ENCODE measurements at regions not wholly inside any gene's neighbourhood (a gene's known extent, or its start where the extent isn't known, plus 50 kb on each side); places are given as distances from the start of the nearest gene placed in this dataset.

GRCh38 chr5:155200608-155201007, 187.1 kb downstream of the KIF4B start:
- no peak for DNase-seq (ENCODE audit: low spot score)

GRCh38 chr5:155211764-155212163, 198.2 kb downstream of the KIF4B start:
- DNase-seq (ENCODE audit: low spot score) = no peak

GRCh38 chr5:155222393-155222792, 208.8 kb downstream of the KIF4B start:
- no peak for DNase-seq (ENCODE audit: low spot score)

DNA sequence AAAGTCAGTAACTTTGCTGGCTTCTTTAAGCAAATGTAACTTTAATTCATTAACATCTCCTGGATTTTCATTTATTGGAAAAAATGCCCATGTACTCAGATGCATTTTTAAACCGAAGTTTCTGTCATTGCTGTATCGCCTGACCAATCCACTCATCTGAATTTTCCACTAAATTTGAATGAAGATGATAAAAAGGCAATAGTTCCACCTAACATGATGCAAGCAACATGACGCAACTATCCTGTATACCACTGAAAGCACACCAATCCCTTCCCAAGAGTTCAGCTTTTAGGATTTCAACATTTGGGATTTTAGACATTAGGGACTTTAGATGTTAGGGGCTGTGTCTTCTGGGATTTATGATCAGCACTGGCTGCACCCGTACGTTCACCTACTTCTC, 215.6 kb downstream of the KIF4B start:
- DNase-seq (ENCODE audit: low spot score) = no peak

GRCh38 chr5:155239803-155240202, 226.2 kb downstream of the KIF4B start:
- DNase-seq (ENCODE audit: low spot score) = no peak

GRCh38 chr5:155250596-155250995, 237.0 kb downstream of the KIF4B start:
- DNase-seq (ENCODE audit: low spot score) = no peak

- no peak for DNase-seq (ENCODE audit: low spot score)
Measured at GRCh38 chr5:155252025-155252424, 238.5 kb downstream of the KIF4B start.

GRCh38 chr5:155252717-155253116, 239.2 kb downstream of the KIF4B start:
- DNase-seq (ENCODE audit: low spot score) = no peak

GRCh38 chr5:155254399-155254798, 240.8 kb downstream of the KIF4B start:
- DNase-seq (ENCODE audit: low spot score) = no peak

GRCh38 chr5:155258161-155258560, 244.6 kb downstream of the KIF4B start:
- no peak for DNase-seq (ENCODE audit: low spot score)

DNA sequence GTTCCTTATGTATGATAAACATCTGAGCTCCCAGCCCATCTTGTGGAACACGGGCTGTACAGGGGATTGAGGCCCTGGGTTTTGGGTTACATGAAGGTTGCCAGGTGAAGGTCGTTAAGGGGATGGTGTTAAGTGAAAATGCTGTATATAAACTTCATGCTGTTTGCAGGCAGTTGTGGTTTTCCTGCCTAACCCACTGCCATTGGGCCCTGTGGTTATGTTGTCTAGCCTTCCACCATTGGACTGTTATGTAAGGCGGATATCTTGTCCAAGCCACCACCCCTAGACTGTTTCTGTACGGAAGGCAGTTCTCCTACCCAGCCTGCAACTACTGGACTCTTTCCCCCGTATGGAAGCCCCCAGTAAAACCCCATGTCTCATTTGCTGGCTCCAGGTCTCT, 246.1 kb downstream of the KIF4B start:
- no peak for DNase-seq (ENCODE audit: low spot score)

DNA sequence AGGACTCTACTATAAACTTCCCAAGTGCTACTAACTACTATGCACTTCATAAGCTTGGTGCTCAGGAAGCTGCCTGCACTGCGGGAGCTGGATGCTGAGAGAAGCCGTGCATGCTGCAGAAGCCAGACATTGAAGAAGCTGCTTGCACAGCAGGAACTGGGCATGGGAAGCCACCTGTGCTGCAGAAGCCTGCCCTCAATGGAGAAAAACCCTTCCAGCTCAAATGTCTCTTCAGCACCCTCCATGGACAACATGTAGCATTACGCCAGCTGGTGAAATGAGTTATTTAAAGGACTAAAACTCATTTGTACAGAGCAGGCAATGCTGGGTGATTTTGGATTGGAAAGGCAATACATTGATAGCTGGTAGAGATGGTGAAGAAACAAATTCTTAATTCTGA, 247.2 kb downstream of the KIF4B start:
- no peak for DNase-seq (ENCODE audit: low spot score)

DNA sequence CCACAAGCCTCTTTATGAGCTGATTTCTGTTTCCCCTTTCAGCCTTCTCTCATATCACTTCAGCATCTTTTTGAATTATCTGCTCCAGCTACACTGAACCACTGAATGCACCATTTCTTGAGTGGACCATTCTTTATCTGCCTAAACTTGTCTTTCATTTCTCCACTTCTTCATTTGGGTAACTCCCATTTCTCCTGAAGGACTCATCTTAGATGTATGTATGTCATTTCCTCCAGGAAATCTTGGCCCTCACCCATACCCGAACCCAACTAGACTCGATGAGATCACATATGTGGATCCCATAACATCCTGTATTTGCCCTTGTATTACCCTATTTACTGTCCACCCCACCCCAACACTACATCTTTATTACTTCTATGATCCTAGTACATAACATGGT, 249.8 kb downstream of the KIF4B start:
- no peak for DNase-seq (ENCODE audit: low spot score)

DNA sequence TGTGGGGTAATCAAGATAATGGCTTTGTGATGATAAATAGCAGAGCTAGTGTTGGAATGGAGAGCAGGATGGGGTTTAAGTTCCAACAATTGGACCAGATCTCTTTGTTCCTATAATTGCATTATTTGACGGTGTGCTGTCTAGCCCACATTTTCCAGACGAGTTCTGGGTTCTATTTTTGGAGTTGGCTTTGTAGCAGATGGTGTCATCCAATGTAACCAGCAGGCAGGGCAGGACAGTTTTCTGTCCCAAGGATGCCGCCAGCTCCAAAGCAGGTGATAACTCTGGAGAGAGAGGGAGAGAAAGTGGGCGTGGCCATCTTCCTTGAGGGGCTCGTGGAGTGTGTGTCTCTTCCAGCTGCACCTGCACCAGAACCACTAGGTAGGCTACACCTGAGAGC, 251.3 kb downstream of the KIF4B start:
- no peak for DNase-seq (ENCODE audit: low spot score)

GRCh38 chr5:155268770-155269425, 255.3 kb downstream of the KIF4B start:
- no peak for DNase-seq (ENCODE audit: low spot score)

DNA sequence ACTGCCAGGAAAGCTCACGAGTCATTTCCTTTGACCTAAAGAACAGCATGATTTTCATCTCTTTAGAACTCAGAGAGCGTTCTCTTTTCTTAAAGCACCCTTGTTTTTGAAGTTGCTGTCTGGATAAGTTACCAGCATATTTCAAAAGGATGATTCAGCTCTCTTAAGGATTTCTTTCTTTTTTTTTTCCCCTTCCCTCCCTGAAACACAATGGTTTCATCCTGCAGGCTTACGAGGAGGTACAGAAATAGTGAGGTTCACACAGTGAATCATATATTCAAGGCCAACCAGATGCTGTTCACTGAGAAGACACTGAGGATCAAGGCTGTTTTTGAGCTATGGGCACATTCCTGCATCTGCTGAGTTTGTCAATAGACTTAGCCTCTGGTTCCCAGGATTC, 257.2 kb downstream of the KIF4B start:
- no peak for DNase-seq (ENCODE audit: low spot score)

DNA sequence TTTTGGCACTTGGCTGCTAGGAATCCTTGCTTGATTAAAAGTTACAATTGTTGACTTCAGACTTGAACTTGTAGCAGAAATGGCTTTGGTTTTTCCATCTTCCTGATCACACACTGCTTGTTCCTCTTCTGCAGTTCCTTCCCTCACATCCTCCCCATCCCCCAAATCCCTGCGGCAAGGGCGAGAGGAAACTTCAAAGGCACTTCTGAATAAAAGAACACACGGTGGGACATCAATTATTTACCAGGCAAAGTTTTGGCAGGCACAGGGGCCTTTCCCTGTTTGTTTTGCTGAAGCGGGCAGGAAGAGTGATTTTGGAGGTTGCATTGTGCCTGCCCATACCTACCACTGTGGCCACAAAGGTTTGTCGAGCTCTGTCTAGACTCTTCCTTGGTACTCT, 260.9 kb downstream of the KIF4B start:
- DNase-seq (ENCODE audit: low spot score) = no peak

- no peak for DNase-seq (ENCODE audit: low spot score)
Measured at GRCh38 chr5:155275222-155275621, 261.7 kb downstream of the KIF4B start.

DNA sequence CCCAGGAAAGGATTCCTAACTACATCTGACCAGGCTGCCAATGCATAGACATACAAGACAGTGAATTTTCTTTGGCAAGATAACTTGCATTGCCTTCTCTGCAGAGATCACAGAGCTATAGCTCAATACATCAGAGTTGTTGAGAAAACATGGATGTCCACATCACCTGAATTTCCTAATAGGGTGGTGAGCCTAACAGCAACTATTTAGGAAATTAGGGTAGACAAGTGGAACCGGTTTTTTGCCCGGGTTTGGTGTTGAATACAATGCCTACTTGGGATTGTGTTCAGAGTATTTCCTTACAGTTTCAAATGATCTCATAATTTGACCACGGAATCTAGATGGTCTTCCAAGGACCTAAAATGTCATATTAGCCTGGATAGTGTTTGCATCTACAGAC, 262.7 kb downstream of the KIF4B start:
- no peak for DNase-seq (ENCODE audit: low spot score)

DNA sequence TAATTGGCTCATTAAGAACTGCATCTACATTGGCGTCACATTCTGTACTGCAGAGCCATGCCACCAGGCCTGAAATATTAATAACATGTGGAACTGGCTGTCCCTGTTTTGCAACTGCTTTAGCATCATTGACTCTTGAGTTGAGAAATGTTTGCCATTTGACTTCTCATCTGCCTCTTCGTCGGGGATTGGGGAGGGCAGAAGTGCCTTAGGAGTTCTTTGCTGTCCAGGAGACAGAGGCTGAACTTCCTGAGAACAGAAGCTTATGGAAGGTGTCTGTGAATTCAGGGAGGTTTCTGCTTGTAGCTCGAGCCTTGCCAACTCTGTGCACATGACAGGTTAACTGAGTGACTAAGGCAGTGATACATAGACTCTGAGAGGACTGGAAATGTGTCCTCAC, 265.0 kb downstream of the KIF4B start:
- DNase-seq (ENCODE audit: low spot score) = no peak

DNA sequence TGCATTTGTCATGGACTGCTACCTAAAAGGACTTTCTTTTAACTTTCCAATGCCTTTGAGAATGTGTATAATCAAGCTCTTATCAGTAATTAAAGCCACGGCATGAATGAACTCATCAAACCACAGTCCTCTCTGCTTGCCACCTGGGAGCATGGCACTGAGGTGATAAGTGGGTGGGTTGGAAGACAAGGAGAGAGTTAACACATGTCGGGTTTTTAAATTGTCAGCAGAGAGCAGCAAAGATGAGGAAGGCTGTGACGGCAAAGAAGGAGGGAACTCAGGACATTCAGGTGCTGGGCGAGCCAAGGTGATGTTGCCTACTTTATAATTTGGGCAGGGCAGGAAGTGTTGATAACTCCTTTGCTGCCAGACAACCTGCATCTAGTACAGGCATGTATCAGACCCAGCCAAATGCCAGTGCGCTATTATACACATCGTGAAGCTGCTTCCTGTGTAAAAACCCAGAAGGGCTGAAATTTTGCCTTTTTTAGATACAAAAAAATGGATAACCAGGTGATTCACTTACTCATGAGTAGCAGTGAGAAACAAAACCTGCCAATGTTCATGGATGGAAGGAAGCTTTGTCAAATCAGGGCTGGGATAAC, 269.1 kb downstream of the KIF4B start:
- no peak for DNase-seq (ENCODE audit: low spot score)

DNA sequence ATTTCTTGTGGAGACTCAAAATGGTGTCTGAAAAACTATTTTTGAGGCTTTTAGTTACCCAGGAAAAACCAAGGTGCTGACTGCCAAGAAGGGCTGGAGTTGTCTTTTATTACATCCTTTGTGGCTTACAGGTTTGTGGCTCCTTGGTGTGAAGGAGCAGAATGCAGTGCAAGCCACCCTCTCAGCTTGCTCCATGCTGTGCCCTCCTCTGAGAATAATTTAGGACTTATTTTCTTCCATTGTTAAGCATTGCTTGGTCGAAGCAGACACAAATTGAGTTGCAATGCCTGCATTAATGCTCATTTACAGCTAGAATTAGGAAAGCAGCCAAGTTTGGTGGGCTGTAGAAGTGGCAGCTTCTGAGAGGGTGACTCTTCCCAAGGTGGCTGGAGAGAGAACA, 272.2 kb downstream of the KIF4B start:
- DNase-seq (ENCODE audit: low spot score) = no peak

- DNase-seq (ENCODE audit: low spot score) = no peak
Measured at GRCh38 chr5:155290937-155291336, 277.4 kb downstream of the KIF4B start.

DNA sequence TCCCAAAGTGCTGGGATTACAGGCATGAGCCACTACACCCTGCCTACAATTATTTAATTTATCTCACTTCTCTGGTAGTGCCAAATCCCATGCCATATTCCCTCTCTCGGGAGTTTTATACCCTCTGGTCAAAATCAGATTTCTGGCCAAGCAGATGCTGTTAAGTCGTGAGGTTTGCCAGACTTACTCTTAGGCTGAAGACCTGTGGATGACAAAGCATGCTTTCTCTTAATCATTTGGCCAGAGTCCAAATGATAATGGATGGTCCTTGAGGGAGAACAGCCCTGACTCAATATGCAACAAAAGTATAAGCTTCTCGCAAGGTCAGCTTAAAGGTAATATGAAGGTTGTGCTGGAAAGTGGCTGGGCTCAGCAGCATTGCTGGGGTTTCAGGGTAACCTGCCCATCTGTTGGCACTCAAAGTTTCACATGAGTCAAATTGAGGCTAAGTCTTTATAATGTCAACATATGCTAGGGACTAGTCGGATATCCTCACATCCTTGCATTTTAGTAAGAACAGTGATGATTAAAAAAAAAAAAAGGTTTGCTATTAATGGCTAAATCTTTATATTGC, 280.1 kb downstream of the KIF4B start:
- no peak for DNase-seq (ENCODE audit: low spot score)

Data from hematopoietic multipotent progenitor cell treated with erythropoietin and hydrocortisone succinate and interleukin-3 and kit ligand, for 15 days (in vitro differentiated cells).